Stimulated activated CD4-positive, alpha-beta T cell treated with anti-CD3 and anti-CD28 coated beads, Interleukin-15, amount 100 ng/mL, for 1 hour (primary cell): ENCODE measurements at regions not wholly inside any gene's neighbourhood (a gene's known extent, or its start where the extent isn't known, plus 50 kb on each side); places are given as distances from the start of the nearest gene placed in this dataset.

Source experiments
- DNase-seq, 2 donors: peaks; one replicate each; pipeline ENCODE4 v3.0.0-alpha.2; 2020; ENCODE audit warnings: low read depth in 1 of 2, low spot score in 1 of 2

DNA sequence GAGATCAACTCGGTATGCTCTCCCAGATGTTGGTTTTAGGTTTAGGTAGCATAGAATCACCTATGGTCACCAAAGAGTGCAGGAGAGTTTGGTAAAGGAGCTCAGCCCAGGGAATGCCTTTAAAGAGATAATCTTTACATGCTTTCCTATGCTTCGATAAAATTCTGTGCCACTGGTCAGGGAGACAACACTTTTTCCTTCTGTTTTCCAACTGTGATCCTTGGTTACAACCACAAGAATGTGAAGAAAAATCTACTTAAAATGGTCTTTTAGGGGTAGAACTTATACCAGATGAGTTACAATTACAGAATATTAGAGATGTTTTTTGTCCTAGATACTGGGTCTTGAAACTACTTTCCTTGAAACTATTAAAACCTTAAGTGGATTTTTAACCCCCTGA lies 895.6 kb downstream of the TTLL7 start:
- DNase-seq, result no peak

DNA sequence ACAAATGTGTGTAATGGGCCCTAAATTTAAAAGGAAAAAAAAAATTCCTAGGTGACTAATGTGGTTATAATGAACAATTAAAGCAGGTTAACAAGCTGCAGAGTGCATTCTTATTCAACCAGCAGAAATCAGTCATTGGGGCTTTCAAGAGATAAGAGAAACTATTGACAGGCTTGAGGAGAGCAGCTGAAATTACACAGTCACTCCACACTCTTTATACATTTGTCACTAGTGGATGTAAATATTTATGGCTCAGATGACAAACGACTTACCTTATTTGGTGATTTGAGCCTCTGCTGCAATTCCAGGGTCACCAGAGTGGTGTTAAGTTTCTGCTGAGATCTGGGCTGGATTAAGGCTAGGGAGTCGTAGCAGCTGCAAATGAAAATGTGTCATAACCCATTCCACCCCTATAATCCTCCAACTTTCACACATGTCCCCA lies 896.3 kb downstream of the TTLL7 start:
- DNase-seq, result no peak

DNA sequence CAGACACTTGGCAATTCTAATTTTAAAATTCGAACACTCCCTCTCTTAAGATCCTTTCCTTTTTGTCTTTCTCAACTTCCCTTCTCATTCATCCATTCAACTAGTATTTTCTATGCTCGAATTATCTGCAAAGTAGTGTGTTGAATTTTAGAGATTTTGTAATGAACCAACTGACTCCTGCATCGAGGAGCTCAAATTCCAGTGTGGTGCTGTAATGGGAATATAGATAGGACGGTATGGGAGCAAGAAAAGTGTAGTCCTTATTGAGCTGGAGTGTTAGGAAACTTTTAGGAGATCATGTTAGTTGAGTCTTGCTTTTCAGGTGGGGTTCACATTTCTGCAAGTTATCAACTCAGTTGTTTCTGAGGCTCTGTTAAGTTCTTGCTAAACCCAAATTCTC lies 897.5 kb downstream of the TTLL7 start:
- no peak for DNase-seq

- DNase-seq, result no peak
Observed at GRCh38 chr1:83100133-83100532, 898.8 kb downstream of the TTLL7 start.

DNA sequence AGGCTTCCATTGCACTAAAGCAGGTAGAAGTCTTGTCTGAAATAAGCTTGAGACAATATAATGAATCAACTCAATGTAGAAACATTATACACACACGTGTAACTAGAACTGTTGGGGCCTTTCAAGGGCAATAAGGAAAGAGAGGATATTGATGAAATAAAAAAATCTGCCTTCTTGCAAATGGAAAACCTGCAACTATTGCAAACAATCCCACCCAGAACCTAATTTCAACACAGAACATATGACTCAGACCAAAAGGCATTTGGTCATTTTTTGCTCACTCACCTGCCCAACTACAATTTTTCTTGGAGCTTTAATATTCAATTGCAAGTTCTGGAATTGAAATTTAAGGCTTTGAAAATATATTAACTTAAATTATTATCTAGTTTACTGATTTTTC lies 900.1 kb downstream of the TTLL7 start:
- no peak for DNase-seq

DNA sequence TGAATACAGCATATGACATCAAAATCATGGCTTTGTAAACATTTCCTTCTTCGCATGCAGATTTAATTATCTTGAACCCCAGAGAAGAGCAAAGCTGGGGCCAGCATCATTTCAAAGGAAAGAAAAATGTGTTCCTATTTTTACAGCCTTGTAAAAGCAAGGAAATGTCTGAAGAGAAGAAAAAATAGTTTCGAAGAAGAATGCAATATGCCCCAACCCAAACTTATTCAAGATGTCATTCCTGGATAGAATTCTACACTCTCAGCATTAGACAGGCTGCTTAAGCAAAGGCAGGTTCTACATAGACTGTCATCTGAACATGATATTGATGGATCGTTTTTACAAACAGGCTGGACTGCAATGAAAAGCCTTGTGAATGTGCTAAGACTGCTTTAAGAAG lies 900.8 kb downstream of the TTLL7 start:
- DNase-seq, result no peak

GRCh38 chr1:83097715-83098114 lies 901.2 kb downstream of the TTLL7 start:
- DNase-seq, result no peak

DNA sequence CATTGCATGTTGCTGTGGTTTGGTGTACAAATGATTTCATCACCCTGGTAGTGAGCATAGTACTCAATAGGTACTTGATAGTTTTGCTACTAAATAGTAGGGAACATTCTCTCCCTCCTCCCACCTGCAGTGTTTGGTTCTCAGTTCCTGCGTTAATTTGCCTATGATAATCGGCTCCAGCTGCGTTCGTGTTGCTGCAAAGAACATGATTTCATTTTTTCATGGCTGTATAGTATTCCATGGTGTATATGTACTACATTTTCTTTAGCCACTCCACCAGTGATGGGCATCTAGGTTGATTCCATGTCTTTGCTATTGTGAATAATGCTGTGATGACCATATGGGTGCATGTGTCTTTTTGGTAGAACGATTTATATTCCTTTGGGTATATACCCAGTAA lies 903.4 kb downstream of the TTLL7 start:
- DNase-seq, result no peak

GRCh38 chr1:83090195-83090594 lies 908.7 kb downstream of the TTLL7 start:
- no peak for DNase-seq

DNA sequence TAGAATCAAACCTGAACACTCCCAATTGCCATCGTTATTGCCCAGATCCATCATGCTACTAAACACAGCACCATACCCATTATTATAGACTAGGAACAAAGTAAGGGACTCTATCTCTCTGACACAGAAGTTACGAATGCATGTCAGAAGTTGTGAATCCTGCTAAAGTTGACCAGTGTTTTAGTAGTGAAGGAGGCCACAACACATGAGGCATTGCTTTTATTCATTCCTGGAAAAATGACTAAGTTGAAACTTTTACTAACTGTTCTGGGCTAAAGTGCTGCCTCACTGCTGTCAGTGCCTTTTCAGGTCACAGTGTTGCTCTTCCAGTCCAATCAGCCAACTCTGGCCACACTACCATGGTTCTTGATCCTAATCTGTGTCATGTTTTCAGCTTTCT lies 911.1 kb downstream of the TTLL7 start:
- DNase-seq, result no peak

DNA sequence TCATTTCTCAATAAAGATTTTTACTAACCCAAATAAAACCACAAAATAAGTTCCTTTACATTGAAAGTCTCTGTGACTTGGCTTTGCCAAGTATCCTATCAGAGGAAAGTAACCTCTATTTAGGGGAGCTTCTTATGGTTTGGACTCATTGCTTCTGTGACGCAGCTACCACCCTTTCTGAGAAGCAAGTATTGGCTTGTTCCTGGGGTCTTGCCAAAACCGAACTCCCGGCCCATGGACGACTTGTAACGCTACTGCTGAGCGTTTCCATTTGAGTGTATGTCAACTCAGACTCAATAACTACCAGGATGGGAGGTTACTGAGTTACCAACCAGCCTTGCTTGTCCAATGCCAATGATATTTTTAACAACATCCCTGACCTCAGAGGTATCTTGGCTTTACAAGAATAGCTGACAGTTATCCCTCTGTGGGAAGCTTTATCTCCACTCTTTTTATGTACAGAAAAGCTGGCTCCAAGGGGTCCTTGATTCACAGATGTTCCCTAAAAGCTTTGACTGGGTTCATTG lies 911.9 kb downstream of the TTLL7 start:
- DNase-seq, result no peak

DNA sequence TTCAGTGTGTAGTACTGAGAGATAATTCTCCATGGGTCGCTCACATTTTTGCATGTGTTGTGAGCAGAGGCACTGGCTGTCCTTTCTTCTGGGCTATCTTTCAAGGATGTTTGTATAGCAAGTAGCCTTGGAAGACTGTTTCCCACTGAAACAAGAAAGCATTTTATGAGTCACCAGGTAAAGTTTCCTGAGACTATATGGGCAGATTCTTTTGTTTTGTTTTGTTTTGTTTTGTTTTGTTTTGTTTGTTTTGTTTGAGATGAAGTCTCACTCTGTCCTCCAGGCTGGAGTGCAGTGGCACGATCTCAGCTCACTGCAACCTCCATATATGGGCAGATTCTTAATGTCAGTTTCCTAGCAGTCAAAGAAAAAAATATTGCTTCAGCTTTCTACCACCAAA lies 912.6 kb downstream of the TTLL7 start:
- DNase-seq, result no peak

GRCh38 chr1:83083589-83084224 lies 915.2 kb downstream of the TTLL7 start:
- DNase-seq, result no peak

DNA sequence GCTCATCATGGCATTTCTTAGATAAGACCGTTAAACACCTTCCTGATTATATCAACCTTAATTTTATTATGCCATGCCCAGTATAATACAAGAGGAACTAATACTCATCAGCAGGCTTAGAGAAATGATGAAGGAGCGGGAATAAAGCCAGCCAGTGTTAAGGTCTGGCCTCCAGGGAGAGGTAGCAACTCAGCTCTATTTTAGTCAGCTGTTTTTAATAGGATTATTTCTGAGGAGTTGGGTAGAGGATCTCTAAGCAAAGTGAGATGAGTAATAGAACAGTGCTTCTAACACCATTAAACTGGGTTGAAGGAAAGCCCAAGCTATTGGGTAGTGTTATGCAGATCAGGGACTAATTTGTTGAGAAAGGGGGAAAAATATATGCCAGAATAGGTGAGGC lies 921.5 kb downstream of the TTLL7 start:
- no peak for DNase-seq

DNA sequence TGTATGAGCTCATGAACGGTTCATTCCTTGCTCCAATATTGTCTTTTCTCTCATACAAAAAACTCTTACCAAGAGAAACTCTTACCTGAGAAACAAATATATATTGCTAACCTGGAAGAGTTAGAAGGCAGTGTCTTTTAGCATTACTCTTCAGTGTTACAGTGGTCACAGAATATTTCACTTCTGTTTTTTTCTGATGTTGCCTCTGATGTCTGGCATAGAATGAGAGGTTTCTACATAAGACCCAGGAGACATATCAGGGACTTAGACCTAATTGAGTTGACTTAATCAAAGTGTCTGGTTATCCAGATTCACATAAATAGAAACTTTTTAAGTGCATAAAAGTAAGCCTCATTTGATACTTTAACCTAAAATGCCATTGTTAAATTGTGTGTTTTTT lies 923.8 kb downstream of the TTLL7 start:
- no peak for DNase-seq

GRCh38 chr1:83067954-83068353 lies 931.0 kb downstream of the TTLL7 start:
- no peak for DNase-seq

DNA sequence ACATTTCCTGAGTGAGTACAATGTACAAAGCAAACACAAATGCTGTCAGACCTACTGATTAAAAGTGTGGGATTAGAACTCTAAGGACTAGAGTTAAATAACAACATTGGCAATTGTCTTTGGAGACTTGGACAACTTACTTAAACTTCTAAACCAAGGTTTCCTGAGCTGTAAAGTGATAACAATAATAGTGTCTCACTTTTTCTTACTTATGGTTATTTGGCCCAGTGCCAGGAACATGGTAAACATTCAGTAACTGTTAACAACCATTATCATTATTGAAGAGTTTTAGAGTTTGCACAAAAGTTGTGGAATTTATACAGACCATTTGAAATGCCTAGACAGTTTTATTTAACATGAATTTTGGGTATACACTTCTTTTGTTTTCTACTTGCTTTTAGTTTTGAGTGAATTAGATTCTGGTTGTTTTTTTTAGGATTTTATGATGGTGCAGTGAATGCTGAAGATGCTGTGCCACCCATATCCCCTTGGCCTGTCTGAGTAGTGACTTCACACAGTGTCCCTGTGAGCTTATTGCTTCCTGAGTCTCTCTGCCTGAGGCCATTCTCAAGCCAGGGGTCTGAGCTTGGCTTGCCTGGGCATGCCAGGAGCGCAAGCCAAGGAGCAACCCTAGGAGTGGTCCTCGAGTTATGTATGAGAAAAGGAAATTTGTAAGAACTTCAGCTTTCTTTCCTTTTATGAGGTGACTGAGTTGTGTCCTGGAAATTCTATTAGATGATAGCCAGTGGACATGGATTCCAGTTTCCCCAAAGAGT lies 932.8 kb downstream of the TTLL7 start:
- DNase-seq, result no peak

GRCh38 chr1:83064589-83065242 lies 934.2 kb downstream of the TTLL7 start:
- DNase-seq, result no peak

DNA sequence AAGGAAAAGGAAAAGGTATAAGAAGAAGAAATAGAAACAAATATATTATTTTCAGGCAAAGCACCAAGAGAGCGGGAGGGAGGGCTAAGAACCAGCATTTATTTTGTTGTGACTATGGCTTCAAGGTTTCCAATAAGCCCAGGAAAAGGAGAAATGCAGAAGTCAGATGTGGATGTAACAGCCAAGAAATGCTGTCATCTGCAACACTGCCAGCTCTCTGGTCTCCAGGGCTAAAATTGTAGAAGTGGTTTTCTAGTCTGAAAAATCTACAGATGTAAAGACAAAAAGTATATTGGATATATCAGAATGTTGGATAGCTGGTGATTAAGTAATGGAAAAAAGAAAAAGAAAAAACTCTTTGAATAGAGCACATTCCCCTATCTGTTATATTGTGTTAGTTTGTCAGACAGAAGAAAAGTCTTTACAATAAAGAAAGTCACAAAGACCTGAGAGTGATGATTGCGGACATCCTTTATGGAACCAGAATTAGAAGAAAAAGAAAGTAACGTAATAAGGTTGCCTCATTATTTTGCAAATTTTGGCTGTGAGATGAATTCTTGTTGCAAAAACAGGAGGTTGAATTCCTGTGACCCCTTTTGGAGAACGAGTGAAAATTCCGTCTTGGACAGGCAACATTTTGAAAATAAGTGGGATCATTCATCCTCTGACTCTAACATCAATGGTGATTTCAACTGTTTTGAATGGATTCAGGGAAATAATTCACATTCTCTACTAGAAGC lies 938.1 kb downstream of the TTLL7 start:
- DNase-seq, result no peak

DNA sequence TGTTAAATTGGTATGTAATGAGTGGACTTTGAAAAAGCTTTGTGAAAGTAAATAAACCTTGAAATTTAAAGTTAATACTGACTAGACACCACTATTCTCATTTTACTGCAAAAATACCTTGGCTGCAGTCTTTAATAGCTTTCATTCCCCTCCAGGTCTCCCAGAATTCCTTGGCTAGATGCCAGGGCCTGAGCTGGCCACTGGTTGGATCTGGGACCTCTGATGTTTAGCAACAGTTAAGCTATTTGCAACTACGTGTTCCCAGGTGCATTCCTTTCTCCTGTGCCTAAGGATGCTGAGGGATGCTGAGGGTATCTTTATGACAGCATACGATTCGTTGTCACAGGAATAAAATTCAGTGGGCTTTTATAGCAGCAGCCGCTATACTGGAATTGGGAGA lies 938.7 kb downstream of the TTLL7 start:
- DNase-seq, result no peak

- DNase-seq, result no peak
Observed at GRCh38 chr1:83058327-83058726, 940.6 kb downstream of the TTLL7 start.
